ENCODE measurements at regions not wholly inside any gene's neighbourhood (a gene's known extent, or its start where the extent isn't known, plus 50 kb on each side); places are given as distances from the start of the nearest gene placed in this dataset.

DNA sequence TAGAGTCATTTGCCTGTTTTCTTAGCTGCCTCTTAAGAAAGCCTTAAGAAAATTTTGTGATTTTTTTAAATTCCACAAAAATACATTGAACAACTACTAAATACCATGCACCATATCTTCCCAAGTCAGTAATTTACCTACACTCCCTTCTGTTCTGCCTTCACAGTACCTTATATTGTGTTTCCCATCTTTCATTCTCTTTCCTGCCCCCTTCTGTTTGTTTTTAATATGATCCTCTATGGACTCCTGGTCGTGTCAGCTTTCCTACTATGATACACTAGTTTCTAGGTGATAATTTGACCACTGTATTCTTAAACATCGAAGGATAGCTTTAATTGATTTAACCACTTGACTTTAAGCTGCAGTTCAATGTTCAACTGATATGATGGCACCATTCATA lies 297.7 kb upstream of the HAND2 start:
- TF ChIP-seq, protein P1, sequence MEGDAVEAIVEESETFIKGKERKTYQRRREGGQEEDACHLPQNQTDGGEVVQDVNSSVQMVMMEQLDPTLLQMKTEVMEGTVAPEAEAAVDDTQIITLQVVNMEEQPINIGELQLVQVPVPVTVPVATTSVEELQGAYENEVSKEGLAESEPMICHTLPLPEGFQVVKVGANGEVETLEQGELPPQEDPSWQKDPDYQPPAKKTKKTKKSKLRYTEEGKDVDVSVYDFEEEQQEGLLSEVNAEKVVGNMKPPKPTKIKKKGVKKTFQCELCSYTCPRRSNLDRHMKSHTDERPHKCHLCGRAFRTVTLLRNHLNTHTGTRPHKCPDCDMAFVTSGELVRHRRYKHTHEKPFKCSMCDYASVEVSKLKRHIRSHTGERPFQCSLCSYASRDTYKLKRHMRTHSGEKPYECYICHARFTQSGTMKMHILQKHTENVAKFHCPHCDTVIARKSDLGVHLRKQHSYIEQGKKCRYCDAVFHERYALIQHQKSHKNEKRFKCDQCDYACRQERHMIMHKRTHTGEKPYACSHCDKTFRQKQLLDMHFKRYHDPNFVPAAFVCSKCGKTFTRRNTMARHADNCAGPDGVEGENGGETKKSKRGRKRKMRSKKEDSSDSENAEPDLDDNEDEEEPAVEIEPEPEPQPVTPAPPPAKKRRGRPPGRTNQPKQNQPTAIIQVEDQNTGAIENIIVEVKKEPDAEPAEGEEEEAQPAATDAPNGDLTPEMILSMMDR (conservative IDR thresholded peaks at IDR 0.05): no peak
- no peak overlapping the region for H3K27ac ChIP-seq

DNA sequence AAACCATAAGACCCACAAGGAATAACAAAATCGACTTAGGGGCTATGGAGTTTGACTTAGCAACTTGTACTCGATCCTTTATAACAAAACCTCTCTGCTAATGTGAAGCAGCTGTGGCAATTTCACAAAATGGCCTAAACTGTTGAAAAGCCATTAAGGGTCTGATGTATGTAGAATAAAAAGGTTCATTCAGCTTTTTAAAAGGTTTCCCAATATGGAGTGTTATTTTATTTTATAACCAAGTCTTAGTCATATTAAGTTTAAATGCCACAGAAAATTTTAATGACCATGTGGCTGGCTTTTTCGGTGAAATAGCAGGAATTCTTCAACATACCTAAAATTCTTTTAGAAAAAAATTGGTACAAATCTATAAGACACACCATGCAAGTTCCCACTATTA lies 291.8 kb upstream of the HAND2 start:
- TF ChIP-seq, protein P1 (conservative IDR thresholded peaks at IDR 0.05): no peak
- no peak overlapping the region for H3K27ac ChIP-seq

DNA sequence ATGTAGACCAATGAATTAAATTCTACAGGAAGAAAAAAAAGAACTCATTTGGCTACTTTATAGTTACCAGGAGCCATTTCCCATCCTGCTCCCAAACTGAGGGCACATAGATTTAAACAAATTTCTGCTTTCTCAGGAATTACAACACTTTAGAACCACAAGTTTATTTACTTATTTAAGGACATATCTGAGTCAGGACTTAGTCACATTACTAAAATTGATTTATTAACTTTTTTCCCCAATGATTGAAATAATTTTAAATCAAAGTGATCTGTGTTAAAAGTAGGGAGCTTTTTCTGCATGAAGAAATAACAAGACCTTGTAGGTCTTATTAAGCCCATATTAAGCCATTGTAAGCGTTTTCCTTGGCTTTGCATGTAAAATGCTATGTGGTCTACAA lies 291.0 kb upstream of the HAND2 start:
- H3K27ac ChIP-seq: no peak overlapping the region
- TF ChIP-seq, protein P1 (conservative IDR thresholded peaks at IDR 0.05): no peak

DNA sequence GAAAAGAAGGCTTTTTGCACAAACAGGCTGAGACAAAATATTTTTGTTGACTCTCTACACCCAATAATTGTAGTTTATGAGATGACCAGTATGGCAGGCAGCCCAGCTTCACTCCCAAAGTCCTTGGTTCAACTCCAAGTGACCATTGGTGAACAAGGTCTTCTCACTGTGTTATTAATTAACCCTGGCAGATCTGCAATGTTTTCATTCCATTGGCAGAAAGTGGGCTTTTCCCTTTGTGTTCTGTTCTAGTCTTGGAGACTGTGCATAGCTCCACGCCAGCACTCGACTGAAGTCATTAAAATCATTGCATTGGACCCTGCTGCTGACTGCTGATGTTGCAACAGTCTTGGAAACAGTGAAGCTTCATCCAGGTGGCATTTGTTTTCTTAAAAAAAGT lies 277.3 kb upstream of the HAND2 start:
- TF ChIP-seq, protein P1 (conservative IDR thresholded peaks at IDR 0.05): no peak
- H3K27ac ChIP-seq: no peak overlapping the region

DNA sequence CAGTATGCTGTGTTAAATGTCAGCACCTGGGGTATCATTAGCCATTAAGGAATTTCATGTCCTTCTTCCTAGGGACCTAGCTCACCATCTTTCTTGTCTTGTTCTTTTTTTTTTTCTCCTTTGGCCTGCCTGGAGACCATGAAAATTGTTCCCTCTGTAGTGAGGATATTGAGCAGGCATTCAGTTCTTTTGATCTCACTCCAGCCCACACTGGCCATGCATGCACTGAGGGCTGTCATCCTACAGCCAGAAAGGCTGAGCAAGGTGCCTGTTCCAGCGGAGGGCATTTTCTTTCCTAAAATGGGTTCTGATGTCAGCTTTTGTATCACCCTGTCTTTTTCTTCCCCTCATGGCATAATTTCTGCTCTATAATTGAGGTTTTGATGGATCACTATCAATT lies 275.9 kb upstream of the HAND2 start:
- no peak overlapping the region for H3K27ac ChIP-seq
- TF ChIP-seq, protein P1 (conservative IDR thresholded peaks at IDR 0.05): no peak

DNA sequence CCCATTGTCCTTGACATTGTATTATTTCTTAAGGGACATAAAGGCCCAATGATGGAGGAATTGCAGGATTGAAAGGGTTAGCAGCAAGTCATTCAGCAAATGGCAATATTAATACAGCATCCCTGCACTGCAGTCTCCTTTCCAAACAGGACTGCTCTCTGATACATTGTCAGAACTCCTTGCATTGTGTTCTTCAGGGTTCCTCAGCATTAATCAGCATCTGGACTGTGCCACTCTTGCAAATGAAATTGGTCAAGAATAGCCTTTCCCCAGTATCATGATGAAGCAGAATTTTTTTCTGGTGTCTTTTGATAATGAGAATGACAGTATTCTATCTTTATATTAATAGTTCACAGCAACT lies 272.6 kb upstream of the HAND2 start:
- H3K27ac ChIP-seq: no peak overlapping the region
- TF ChIP-seq, protein P1 (conservative IDR thresholded peaks at IDR 0.05): no peak

DNA sequence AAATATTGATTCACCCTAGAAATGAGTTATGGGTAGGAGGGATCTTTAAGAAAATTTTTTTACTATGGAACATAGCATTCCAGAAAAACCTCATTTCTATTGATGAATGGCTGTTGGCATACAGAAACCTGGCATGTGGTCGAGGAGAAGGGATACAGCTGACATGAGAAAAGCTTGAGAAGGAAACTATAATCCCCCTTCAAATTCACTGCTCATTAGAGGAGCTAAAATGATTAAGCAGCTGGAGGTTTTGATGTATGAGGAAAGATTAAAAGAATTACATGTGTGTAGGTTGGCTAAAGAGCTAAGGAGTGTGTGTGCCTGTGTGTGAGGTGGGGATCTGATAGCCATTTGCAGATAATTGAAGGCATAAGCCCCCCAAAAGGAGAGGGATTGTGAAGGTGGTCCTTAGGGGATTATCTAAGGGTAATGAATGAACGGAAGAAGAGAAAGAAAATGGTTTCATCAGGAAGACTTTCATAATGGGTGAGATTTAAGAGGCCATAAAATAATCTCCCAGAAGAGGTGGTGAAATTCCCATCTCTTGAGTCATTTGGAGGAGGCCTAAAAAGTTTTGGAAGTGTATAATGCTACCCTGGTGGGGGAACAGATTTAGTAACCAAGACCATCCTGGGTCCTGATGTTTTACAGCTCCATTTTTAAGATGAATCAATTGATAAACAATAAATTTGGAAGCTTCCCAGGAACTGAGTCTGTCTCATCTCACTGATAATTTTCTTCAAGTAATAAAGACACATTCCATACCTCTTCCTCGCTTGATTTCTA lies 272.0 kb upstream of the HAND2 start:
- TF ChIP-seq, protein P1 (conservative IDR thresholded peaks at IDR 0.05): no peak
- H3K27ac ChIP-seq: no peak overlapping the region
